SK-N-MC (cell line): ENCODE measurements at regions not wholly inside any gene's neighbourhood (a gene's known extent, or its start where the extent isn't known, plus 50 kb on each side); places are given as distances from the start of the nearest gene placed in this dataset.

Source experiments
- EZH2 ChIP-seq: fragments of 200-600 bp; sonication (generic); IDR thresholded peaks from one replicate; pipeline ENCODE4 v1.6.1; 2017; ENCODE audit warnings: antibody characterized with exemption
- FOXP2 ChIP-seq: optimal IDR thresholded peaks from 2 replicates; pipeline ENCODE3; 2011; ENCODE audit warnings: mild to moderate bottlenecking, moderate library complexity; ENCODE audit not compliant: insufficient read depth; ENCODE audit errors: extremely low read length, control extremely low read depth
- POLR2AphosphoS5 ChIP-seq: IDR thresholded peaks from 2 replicates; pipeline ENCODE4 v1.6.1; 2012; ENCODE audit warnings: mild to moderate bottlenecking, low read depth, low read length, borderline replicate concordance

- TF ChIP-seq EZH2 (no peak), POLR2AphosphoS5 (no peak), FOXP2 (no peak)
Measured at GRCh38 chr2:239760596-239760995, 264.5 kb downstream of the NDUFA10 start.
